Activated CD4-positive, alpha-beta T cell treated with anti-CD3 and anti-CD28 coated beads, Interleukin-2, amount 10 ng/mL, durations not matched to agents 7 days and 5 days (primary cell): ENCODE measurements at regions not wholly inside any gene's neighbourhood (a gene's known extent, or its start where the extent isn't known, plus 50 kb on each side); places are given as distances from the start of the nearest gene placed in this dataset.
"Not testable (repeated sequence)": the region's sequence is repeated elsewhere in the genome, so short reads cannot be mapped to it uniquely, and the experiment has no call there.

Experiments
- CTCF ChIA-PET: fragments of 350-600 bp; sonication (Branson Sonifier 250); formaldehyde crosslinking; loops from one replicate; lab custom pipeline; 2021; ENCODE audit warnings: antibody characterized with exemption; lab: Charles Lee
- POLR2A ChIA-PET: fragments of 350-600 bp; sonication (Branson Sonifier 250); formaldehyde crosslinking; loops from one replicate; lab custom pipeline; 2021; ENCODE audit warnings: antibody characterized with exemption; lab: Charles Lee
- DNase-seq: peaks from one replicate; pipeline ENCODE4 v3.0.0-alpha.2; 2020
- H3K27ac Mint-ChIP-seq: one replicate; pipeline ENCODE4 v1.8.0; 2021; ENCODE audit warnings: mild to moderate bottlenecking, moderate library complexity, mixed read lengths
- H3K27me3 Mint-ChIP-seq: one replicate; pipeline ENCODE4 v1.8.0; 2021; ENCODE audit warnings: mixed read lengths
- H3K36me3 Mint-ChIP-seq: one replicate; pipeline ENCODE4 v1.8.0; 2021; ENCODE audit warnings: low read depth, mixed read lengths
- H3K4me1 Mint-ChIP-seq: one replicate; pipeline ENCODE4 v1.8.0; 2021; ENCODE audit warnings: mixed read lengths
- H3K4me3 Mint-ChIP-seq: one replicate; pipeline ENCODE4 v1.8.0; 2021; ENCODE audit warnings: mild to moderate bottlenecking, moderate library complexity, mixed read lengths
- H3K9me3 Mint-ChIP-seq: one replicate; pipeline ENCODE4 v1.8.0; 2021; ENCODE audit warnings: mixed read lengths

GRCh38 chr6:133772567-133772966 is 116.3 kb upstream of the TCF21 start:
- ChIA-PET CTCF (interaction anchor here (1.1 to 1.6 kb wide), 2 partner anchors 10 to 11 kb away, joined by 3 to 4 read pairs; no protein-coding TSS in a partner anchor), POLR2A (no interaction called here)
- H3K36me3 Mint-ChIP-seq: no peaks in the 10 kb centered on the region
- H3K4me1 Mint-ChIP-seq: peaks cover 8% of the 10 kb centered on the region
- H3K27me3 Mint-ChIP-seq: peaks cover 12% of the 10 kb centered on the region
- H3K4me3 Mint-ChIP-seq: no peak overlapping the region
- H3K27ac Mint-ChIP-seq: no peak overlapping the region
- H3K9me3 Mint-ChIP-seq: no peaks in the 10 kb centered on the region
- DNase-seq: no peak

- ChIA-PET POLR2A (no interaction called here), CTCF (no interaction called here)
- H3K36me3 Mint-ChIP-seq: no peaks in the 10 kb centered on the region
- DNase-seq: no peak
- no peak overlapping the region for H3K27ac Mint-ChIP-seq
- peaks cover 8% of the 10 kb centered on the region for H3K4me1 Mint-ChIP-seq
- no peak overlapping the region for H3K4me3 Mint-ChIP-seq
- peaks cover 12% of the 10 kb centered on the region for H3K27me3 Mint-ChIP-seq
- H3K9me3 Mint-ChIP-seq: no peaks in the 10 kb centered on the region
These were observed 115.1 kb upstream of the TCF21 start for GRCh38 chr6:133773776-133774175.

GRCh38 chr6:133774356-133774755 is 114.6 kb upstream of the TCF21 start:
- no peak overlapping the region for H3K4me3 Mint-ChIP-seq
- CTCF ChIA-PET: no interaction called here
- H3K27me3 Mint-ChIP-seq: peaks cover 12% of the 10 kb centered on the region

GRCh38 chr6:133778414-133779130 is 110.3 kb upstream of the TCF21 start:
- H3K36me3 Mint-ChIP-seq: no peaks in the 10 kb centered on the region
- peaks cover 4% of the 10 kb centered on the region for H3K27me3 Mint-ChIP-seq
- no peak overlapping the region for H3K4me3 Mint-ChIP-seq
- peaks cover 8% of the 10 kb centered on the region for H3K4me1 Mint-ChIP-seq
- ChIA-PET POLR2A (no interaction called here), CTCF (no interaction called here)
- no peaks in the 10 kb centered on the region for H3K9me3 Mint-ChIP-seq
- no peak overlapping the region for H3K27ac Mint-ChIP-seq
- no peak for DNase-seq

More at GRCh38 chr6:133774356-133774755, 114.6 kb upstream of the TCF21 start:
- Mint-ChIP-seq H3K36me3 (no peaks in the 10 kb centered on the region), H3K4me1 (peaks cover 8% of the 10 kb centered on the region), H3K9me3 (no peaks in the 10 kb centered on the region), H3K27ac (no peak overlapping the region)
- POLR2A ChIA-PET: no interaction called here
- no peak for DNase-seq

- CTCF ChIA-PET: no interaction called here
- peaks cover 4% of the 10 kb centered on the region for H3K27me3 Mint-ChIP-seq
- no peak overlapping the region for H3K4me3 Mint-ChIP-seq
- no peak overlapping the region for H3K27ac Mint-ChIP-seq
- H3K9me3 Mint-ChIP-seq: no peaks in the 10 kb centered on the region
- no peaks in the 10 kb centered on the region for H3K4me1 Mint-ChIP-seq
- DNase-seq: no peak
- POLR2A ChIA-PET: no interaction called here
- H3K36me3 Mint-ChIP-seq: no peaks in the 10 kb centered on the region
These were observed 108.8 kb upstream of the TCF21 start for GRCh38 chr6:133779916-133780695.

GRCh38 chr6:133786016-133786415 is 102.9 kb upstream of the TCF21 start:
- H3K9me3 Mint-ChIP-seq: no peaks in the 10 kb centered on the region
- no peaks in the 10 kb centered on the region for H3K36me3 Mint-ChIP-seq
- H3K27me3 Mint-ChIP-seq: peaks cover 2% of the 10 kb centered on the region
- no peaks in the 10 kb centered on the region for H3K4me1 Mint-ChIP-seq
- ChIA-PET CTCF (no interaction called here), POLR2A (no interaction called here)
- no peak overlapping the region for H3K4me3 Mint-ChIP-seq
- no peak for DNase-seq
- no peak overlapping the region for H3K27ac Mint-ChIP-seq

GRCh38 chr6:133787122-133787521 is 101.8 kb upstream of the TCF21 start:
- CTCF ChIA-PET: no interaction called here
- POLR2A ChIA-PET: no interaction called here
- no peaks in the 10 kb centered on the region for H3K4me1 Mint-ChIP-seq
- no peak for DNase-seq
- H3K9me3 Mint-ChIP-seq: no peaks in the 10 kb centered on the region
- H3K36me3 Mint-ChIP-seq: no peaks in the 10 kb centered on the region
- H3K27ac Mint-ChIP-seq: no peak overlapping the region
- H3K4me3 Mint-ChIP-seq: no peak overlapping the region
- peaks cover 2% of the 10 kb centered on the region for H3K27me3 Mint-ChIP-seq

- Mint-ChIP-seq H3K27ac (no peak overlapping the region), H3K36me3 (no peaks in the 10 kb centered on the region), H3K4me3 (no peak overlapping the region), H3K9me3 (no peaks in the 10 kb centered on the region), H3K27me3 (peaks cover 2% of the 10 kb centered on the region), H3K4me1 (no peaks in the 10 kb centered on the region)
- ChIA-PET POLR2A (no interaction called here), CTCF (no interaction called here)
- no peak for DNase-seq
These were observed 100.9 kb upstream of the TCF21 start for GRCh38 chr6:133787859-133788505.

- Mint-ChIP-seq H3K36me3 (no peaks in the 10 kb centered on the region), H3K9me3 (no peaks in the 10 kb centered on the region), H3K4me3 (no peak overlapping the region), H3K27me3 (peaks cover 2% of the 10 kb centered on the region), H3K27ac (no peak overlapping the region), H3K4me1 (no peaks in the 10 kb centered on the region)
- no peak for DNase-seq
- ChIA-PET CTCF (no interaction called here), POLR2A (no interaction called here)
These were observed 100.4 kb upstream of the TCF21 start for GRCh38 chr6:133788556-133788955.

- H3K27me3 Mint-ChIP-seq, H3K27ac Mint-ChIP-seq, H3K4me3 Mint-ChIP-seq, DNase-seq, H3K9me3 Mint-ChIP-seq, H3K36me3 Mint-ChIP-seq, CTCF ChIA-PET, H3K4me1 Mint-ChIP-seq, POLR2A ChIA-PET: not testable (repeated sequence)
These were observed 99.5 kb upstream of the TCF21 start for GRCh38 chr6:133789449-133789848.

- H3K27ac Mint-ChIP-seq, DNase-seq, CTCF ChIA-PET, H3K9me3 Mint-ChIP-seq, H3K4me1 Mint-ChIP-seq, POLR2A ChIA-PET, H3K36me3 Mint-ChIP-seq, H3K27me3 Mint-ChIP-seq, H3K4me3 Mint-ChIP-seq: not testable (repeated sequence)
These were observed 98.2 kb upstream of the TCF21 start for GRCh38 chr6:133790756-133791155.

- DNase-seq, H3K9me3 Mint-ChIP-seq, CTCF ChIA-PET, H3K27me3 Mint-ChIP-seq, H3K36me3 Mint-ChIP-seq, H3K4me1 Mint-ChIP-seq, H3K4me3 Mint-ChIP-seq, H3K27ac Mint-ChIP-seq, POLR2A ChIA-PET: not testable (repeated sequence)
These were observed 93.9 kb upstream of the TCF21 start for GRCh38 chr6:133795051-133795450.

- H3K27ac Mint-ChIP-seq: no peak overlapping the region
- POLR2A ChIA-PET: no interaction called here
- peaks cover 5% of the 10 kb centered on the region for H3K27me3 Mint-ChIP-seq
- H3K9me3 Mint-ChIP-seq: no peaks in the 10 kb centered on the region
- H3K36me3 Mint-ChIP-seq: no peaks in the 10 kb centered on the region
- H3K4me1 Mint-ChIP-seq: no peaks in the 10 kb centered on the region
- H3K4me3 Mint-ChIP-seq: no peak overlapping the region
- CTCF ChIA-PET: no interaction called here
- no peak for DNase-seq
These were observed 92.7 kb upstream of the TCF21 start for GRCh38 chr6:133796235-133796634.
